ENCODE measurements at regions not wholly inside any gene's neighbourhood (a gene's known extent, or its start where the extent isn't known, plus 50 kb on each side); places are given as distances from the start of the nearest gene placed in this dataset.

DNA sequence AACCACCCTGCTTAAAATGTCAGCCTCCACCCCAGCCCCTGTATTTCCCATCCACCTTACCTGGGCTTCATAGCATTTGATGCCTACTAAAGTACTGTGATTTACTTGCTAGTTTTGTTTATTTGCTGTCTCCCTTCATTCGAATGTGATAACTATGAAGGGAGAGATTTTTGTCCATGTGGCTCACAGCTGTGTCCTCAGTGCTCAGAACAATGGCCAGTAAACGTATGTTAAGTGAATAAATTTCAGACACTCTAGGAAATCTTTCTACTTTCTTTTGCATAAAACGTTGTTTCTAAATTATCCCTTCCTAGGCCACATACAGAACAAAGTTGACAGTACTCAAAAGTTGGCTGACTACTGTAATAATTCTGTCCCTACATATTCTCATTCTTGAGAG, 114.7 kb upstream of the OTUD4 start:
- TF ChIP-seq CTCF (IDR thresholded peaks at IDR 0.05), result no peak
- no peak for TF ChIP-seq POLR2A (IDR thresholded peaks at IDR 0.05)
- TF ChIP-seq EP300 (IDR thresholded peaks at IDR 0.05), result no peak

Measured in stomach (tissue), 4 donors.